ENCODE measurements at regions not wholly inside any gene's neighbourhood (a gene's known extent, or its start where the extent isn't known, plus 50 kb on each side); places are given as distances from the start of the nearest gene placed in this dataset.
A peak's percentile ranks its signal among the peaks of the same experiment; 100 is the strongest.

DNA sequence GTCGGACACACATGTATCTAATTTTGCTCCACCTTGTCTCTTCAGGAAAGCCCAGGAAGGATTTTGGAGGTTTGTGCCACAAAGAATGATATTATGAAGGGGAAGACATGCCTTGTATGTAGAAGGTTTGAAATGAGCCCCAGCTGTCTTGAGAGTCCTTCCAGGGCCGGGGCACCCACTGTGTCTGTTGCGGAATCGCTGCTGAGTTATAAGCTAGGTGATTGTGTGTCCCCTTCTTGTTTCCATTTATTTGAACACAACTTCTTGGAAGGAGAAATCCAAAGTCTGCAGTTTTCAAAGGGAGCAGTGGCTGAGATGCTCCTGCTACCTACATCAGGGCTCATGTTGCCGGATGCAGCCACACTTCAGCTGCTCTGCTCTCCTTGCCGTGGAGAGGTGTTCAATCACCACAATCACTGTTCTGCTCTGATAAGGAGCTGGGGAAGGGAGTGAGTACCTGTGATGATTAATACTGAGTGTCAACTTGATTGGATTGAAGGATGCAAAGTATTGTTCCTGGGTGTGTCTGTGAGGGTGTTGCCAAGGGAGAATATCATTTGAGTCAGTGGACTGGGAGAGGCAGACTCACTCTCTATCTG lies 828.6 kb downstream of the QKI start:
- FAIRE-seq, result no peak
- peaks cover 7% of the 10 kb centered on the region for H3K4me1 Mint-ChIP-seq (ENCODE audit: low read depth, unreplicated experiment)
- H3K79me2 ChIP-seq (ENCODE audit: insufficient read depth, low read length), result no peaks in the 10 kb centered on the region

DNA sequence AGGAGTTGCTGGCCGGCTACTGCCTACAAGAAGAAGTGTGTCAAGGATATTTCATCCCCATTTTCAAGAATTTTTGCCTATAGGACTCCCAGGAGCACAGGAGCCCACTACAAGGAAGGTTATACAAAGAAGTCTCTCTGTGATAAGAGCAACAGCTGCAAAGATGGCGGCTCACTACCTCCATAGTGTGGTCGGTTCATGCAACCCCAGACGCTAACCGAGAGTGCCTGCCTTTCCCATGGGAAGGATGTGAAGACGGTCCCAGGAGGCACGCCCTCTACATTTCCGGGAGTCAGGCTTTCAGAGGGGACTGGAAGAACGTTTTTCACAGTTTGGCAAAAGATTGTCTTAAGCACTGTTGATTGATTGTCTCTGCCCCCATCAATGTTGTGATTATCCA lies 816.3 kb downstream of the QKI start:
- Histone ChIP-seq H3K27ac (ENCODE audit: low read depth, low read length) (no peak overlapping the region), H3K27me3 (ENCODE audit: insufficient read depth, low read length) (no peaks in the 10 kb centered on the region), H4K20me1 (ENCODE audit: insufficient read depth, low read length) (no peaks in the 10 kb centered on the region), H2AFZ (ENCODE audit: low read depth, low read length) (no peak overlapping the region), H3K9me3 (ENCODE audit: insufficient read depth, low read depth, low read length) (no peaks in the 10 kb centered on the region), H3K4me2 (ENCODE audit: low read length) (no peak overlapping the region), H3K9ac (ENCODE audit: low read length) (no peak overlapping the region), H3K79me2 (ENCODE audit: insufficient read depth, low read length) (no peaks in the 10 kb centered on the region), H3K36me3 (ENCODE audit: insufficient read depth, low read length) (no peaks in the 10 kb centered on the region), H3K4me3 (ENCODE audit: insufficient read depth, low read depth, low read length) (no peak overlapping the region), H3K4me1 (ENCODE audit: insufficient read depth, low read length) (no peaks in the 10 kb centered on the region)
- DNase-seq (ENCODE audit: low read depth) (no peak), FAIRE-seq (no peak)
- H3K9me3 Mint-ChIP-seq (ENCODE audit: unreplicated experiment), result no peaks in the 10 kb centered on the region
- peaks cover 10% of the 10 kb centered on the region for H3K4me1 Mint-ChIP-seq (ENCODE audit: low read depth, unreplicated experiment)
- TF ChIP-seq, protein P1, sequence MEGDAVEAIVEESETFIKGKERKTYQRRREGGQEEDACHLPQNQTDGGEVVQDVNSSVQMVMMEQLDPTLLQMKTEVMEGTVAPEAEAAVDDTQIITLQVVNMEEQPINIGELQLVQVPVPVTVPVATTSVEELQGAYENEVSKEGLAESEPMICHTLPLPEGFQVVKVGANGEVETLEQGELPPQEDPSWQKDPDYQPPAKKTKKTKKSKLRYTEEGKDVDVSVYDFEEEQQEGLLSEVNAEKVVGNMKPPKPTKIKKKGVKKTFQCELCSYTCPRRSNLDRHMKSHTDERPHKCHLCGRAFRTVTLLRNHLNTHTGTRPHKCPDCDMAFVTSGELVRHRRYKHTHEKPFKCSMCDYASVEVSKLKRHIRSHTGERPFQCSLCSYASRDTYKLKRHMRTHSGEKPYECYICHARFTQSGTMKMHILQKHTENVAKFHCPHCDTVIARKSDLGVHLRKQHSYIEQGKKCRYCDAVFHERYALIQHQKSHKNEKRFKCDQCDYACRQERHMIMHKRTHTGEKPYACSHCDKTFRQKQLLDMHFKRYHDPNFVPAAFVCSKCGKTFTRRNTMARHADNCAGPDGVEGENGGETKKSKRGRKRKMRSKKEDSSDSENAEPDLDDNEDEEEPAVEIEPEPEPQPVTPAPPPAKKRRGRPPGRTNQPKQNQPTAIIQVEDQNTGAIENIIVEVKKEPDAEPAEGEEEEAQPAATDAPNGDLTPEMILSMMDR (IDR thresholded peaks at IDR 0.05; ENCODE audit: insufficient read depth, low read depth, low read length), result no peak
- no peak for TF ChIP-seq EZH2 (IDR thresholded peaks at IDR 0.05; ENCODE audit: insufficient read depth, low read length)
- H3K36me3 Mint-ChIP-seq (ENCODE audit: low read depth, unreplicated experiment), result no peaks in the 10 kb centered on the region
- H3K4me3 Mint-ChIP-seq (ENCODE audit: unreplicated experiment), result no peak overlapping the region
- H3K27me3 Mint-ChIP-seq (ENCODE audit: low read depth, unreplicated experiment), result no peaks in the 10 kb centered on the region
- H3K27ac Mint-ChIP-seq (ENCODE audit: unreplicated experiment), result no peak overlapping the region

More for the DNA sequence above, 828.6 kb downstream of the QKI start:
- DNase-seq (ENCODE audit: low read depth), result no peak
- Histone ChIP-seq H3K4me2 (ENCODE audit: low read length) (no peak overlapping the region), H2AFZ (ENCODE audit: low read depth, low read length) (no peak overlapping the region), H3K4me3 (ENCODE audit: insufficient read depth, low read depth, low read length) (no peak overlapping the region), H3K9ac (ENCODE audit: low read length) (no peak overlapping the region), H3K9me3 (ENCODE audit: insufficient read depth, low read depth, low read length) (no peaks in the 10 kb centered on the region), H3K27me3 (ENCODE audit: insufficient read depth, low read length) (no peaks in the 10 kb centered on the region), H4K20me1 (ENCODE audit: insufficient read depth, low read length) (no peaks in the 10 kb centered on the region), H3K27ac (ENCODE audit: low read depth, low read length) (peak overlapping the region; percentile 16), H3K4me1 (ENCODE audit: insufficient read depth, low read length) (peaks cover 12% of the 10 kb centered on the region), H3K36me3 (ENCODE audit: insufficient read depth, low read length) (no peaks in the 10 kb centered on the region)
- Mint-ChIP-seq H3K4me3 (ENCODE audit: unreplicated experiment) (no peak overlapping the region), H3K36me3 (ENCODE audit: low read depth, unreplicated experiment) (no peaks in the 10 kb centered on the region), H3K27me3 (ENCODE audit: low read depth, unreplicated experiment) (no peaks in the 10 kb centered on the region), H3K9me3 (ENCODE audit: unreplicated experiment) (peaks cover 4% of the 10 kb centered on the region), H3K27ac (ENCODE audit: unreplicated experiment) (no peak overlapping the region)
- TF ChIP-seq EZH2 (IDR thresholded peaks at IDR 0.05; ENCODE audit: insufficient read depth, low read length), result no peak
- TF ChIP-seq, protein P1 (IDR thresholded peaks at IDR 0.05; ENCODE audit: insufficient read depth, low read depth, low read length), result no peak

DNA sequence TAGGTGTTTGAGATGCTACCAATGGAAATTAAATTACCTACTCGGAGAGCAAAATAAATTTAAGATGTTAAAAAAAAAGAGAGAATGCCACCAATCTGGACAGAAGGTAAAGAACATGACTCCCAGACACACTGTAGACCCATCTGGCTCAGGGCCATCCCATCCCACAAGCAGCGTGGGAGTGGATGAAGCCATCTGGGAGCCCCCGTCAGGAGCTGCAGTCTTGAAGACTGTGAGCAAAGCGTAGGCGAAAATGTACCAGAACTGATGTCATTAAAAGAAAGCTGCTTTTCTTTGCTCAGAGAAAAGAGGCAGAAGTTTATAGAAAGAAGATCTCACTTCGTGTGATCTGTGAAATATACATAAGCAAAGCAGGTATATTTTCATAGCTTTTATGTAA lies 815.7 kb downstream of the QKI start:
- Mint-ChIP-seq H3K4me3 (ENCODE audit: unreplicated experiment) (no peak overlapping the region), H3K36me3 (ENCODE audit: low read depth, unreplicated experiment) (no peaks in the 10 kb centered on the region), H3K4me1 (ENCODE audit: low read depth, unreplicated experiment) (peaks cover 10% of the 10 kb centered on the region), H3K9me3 (ENCODE audit: unreplicated experiment) (no peaks in the 10 kb centered on the region), H3K27ac (ENCODE audit: unreplicated experiment) (no peak overlapping the region), H3K27me3 (ENCODE audit: low read depth, unreplicated experiment) (no peaks in the 10 kb centered on the region)
- H3K9ac ChIP-seq (ENCODE audit: low read length), result no peak overlapping the region
- no peaks in the 10 kb centered on the region for H3K27me3 ChIP-seq (ENCODE audit: insufficient read depth, low read length)
- H3K4me1 ChIP-seq (ENCODE audit: insufficient read depth, low read length), result no peaks in the 10 kb centered on the region
- no peaks in the 10 kb centered on the region for H3K79me2 ChIP-seq (ENCODE audit: insufficient read depth, low read length)
- no peaks in the 10 kb centered on the region for H3K9me3 ChIP-seq (ENCODE audit: insufficient read depth, low read depth, low read length)
- no peak overlapping the region for H3K27ac ChIP-seq (ENCODE audit: low read depth, low read length)
- FAIRE-seq, result no peak
- no peaks in the 10 kb centered on the region for H3K36me3 ChIP-seq (ENCODE audit: insufficient read depth, low read length)
- H4K20me1 ChIP-seq (ENCODE audit: insufficient read depth, low read length), result no peaks in the 10 kb centered on the region
- DNase-seq (ENCODE audit: low read depth), result no peak
- no peak overlapping the region for H3K4me2 ChIP-seq (ENCODE audit: low read length)
- H2AFZ ChIP-seq (ENCODE audit: low read depth, low read length), result no peak overlapping the region
- TF ChIP-seq, protein P1 (IDR thresholded peaks at IDR 0.05; ENCODE audit: insufficient read depth, low read depth, low read length), result no peak
- TF ChIP-seq EZH2 (IDR thresholded peaks at IDR 0.05; ENCODE audit: insufficient read depth, low read length), result no peak
- no peak overlapping the region for H3K4me3 ChIP-seq (ENCODE audit: insufficient read depth, low read depth, low read length)
